ENCODE measurements at regions not wholly inside any gene's neighbourhood (a gene's known extent, or its start where the extent isn't known, plus 50 kb on each side); places are given as distances from the start of the nearest gene placed in this dataset.

DNA sequence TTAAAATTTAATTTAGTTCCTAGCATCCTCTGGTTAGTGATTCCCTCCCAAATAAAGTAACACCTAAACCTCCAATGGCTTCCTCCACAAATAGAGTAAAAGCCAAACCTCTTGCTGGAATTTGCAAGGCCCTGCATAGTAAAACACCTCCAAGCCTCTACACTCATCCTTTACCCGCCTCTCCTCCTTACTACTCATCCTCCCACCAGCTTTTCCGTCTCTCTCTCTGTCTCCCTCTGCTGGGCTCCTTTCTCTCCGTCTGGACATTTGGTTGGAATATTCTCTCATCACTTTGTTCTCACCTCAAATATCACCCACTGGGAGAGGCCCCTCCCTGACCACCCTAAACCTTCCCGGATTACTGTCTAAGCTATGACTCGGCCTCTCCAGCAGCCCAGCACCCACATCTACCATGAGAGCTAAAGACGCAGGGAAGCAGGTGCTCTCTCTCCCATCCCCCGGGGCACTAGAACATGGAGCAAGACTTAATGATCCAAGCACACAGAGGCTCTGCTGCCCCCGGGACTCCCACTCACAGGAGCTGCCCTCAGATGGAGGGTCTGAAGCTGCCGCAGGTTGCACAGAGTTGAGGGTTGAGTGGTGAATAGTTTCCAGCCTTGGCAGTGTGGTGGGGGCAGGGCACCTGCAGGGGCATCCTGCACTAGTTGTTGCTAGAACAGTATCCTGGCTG, 167.2 kb downstream of the FBXO15 start:
- Histone ChIP-seq H3K9ac (ENCODE audit: extremely low read depth, low read length, poor library complexity, severe bottlenecking) (no peak overlapping the region), H3K4me3 (ENCODE audit: low read length) (no peak overlapping the region), H3K36me3 (ENCODE audit: control insufficient read depth, insufficient read depth, low read length) (no peaks in the 10 kb centered on the region), H3K27me3 (ENCODE audit: control insufficient read depth, insufficient read depth, low read length, poor library complexity, severe bottlenecking) (no peaks in the 10 kb centered on the region), H3K27ac (ENCODE audit: low read depth, low read length) (no peak overlapping the region), H3K4me1 (ENCODE audit: control insufficient read depth, insufficient read depth, low read length) (no peaks in the 10 kb centered on the region), H3K9me3 (ENCODE audit: control insufficient read depth, low read length) (no peaks in the 10 kb centered on the region)
- Mint-ChIP-seq H3K36me3 (ENCODE audit: low read depth) (no peaks in the 10 kb centered on the region), H3K4me1 (no peaks in the 10 kb centered on the region), H3K27me3 (ENCODE audit: insufficient read depth) (no peaks in the 10 kb centered on the region), H3K9me3 (no peaks in the 10 kb centered on the region), H3K4me3 (no peak overlapping the region), H3K27ac (no peak overlapping the region)
- 54 to 59% methylated on average over 7 to 9 of the region's 9 CpGs for WGBS, 2 experiments (ENCODE audit: insufficient coverage in 1 of 2, insufficient read length in 1 of 2)
- peak; percentile 88 for DNase-seq
- TF ChIP-seq, protein P1, sequence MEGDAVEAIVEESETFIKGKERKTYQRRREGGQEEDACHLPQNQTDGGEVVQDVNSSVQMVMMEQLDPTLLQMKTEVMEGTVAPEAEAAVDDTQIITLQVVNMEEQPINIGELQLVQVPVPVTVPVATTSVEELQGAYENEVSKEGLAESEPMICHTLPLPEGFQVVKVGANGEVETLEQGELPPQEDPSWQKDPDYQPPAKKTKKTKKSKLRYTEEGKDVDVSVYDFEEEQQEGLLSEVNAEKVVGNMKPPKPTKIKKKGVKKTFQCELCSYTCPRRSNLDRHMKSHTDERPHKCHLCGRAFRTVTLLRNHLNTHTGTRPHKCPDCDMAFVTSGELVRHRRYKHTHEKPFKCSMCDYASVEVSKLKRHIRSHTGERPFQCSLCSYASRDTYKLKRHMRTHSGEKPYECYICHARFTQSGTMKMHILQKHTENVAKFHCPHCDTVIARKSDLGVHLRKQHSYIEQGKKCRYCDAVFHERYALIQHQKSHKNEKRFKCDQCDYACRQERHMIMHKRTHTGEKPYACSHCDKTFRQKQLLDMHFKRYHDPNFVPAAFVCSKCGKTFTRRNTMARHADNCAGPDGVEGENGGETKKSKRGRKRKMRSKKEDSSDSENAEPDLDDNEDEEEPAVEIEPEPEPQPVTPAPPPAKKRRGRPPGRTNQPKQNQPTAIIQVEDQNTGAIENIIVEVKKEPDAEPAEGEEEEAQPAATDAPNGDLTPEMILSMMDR (conservative IDR thresholded peaks at IDR 0.05): peak; percentile 87

DNA sequence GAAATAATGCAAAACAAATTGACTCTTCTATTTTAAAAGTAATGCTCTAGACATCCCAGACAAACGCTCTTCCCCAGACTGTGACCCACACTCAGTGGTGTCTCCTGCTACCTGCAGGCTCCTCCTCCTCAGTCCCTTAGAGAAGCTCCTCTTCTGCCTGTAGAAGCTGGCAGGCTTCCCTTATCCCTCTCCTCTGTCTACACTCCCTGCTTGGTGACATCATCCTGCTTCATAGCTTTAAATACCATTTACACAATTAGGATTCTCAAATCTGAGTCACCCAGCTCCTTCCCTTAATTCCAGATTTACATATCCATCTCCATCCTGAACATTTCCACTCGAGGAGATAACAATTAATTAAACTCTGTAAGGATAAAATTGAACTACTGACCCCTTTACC, 167.9 kb downstream of the FBXO15 start:
- 73 to 85% methylated on average over 2 of the region's 2 CpGs for WGBS, 2 experiments (ENCODE audit: insufficient coverage in 1 of 2, insufficient read length in 1 of 2)
- no peak overlapping the region for H3K4me3 ChIP-seq (ENCODE audit: low read length)
- no peaks in the 10 kb centered on the region for H3K36me3 Mint-ChIP-seq (ENCODE audit: low read depth)
- no peaks in the 10 kb centered on the region for H3K27me3 Mint-ChIP-seq (ENCODE audit: insufficient read depth)
- no peaks in the 10 kb centered on the region for H3K27me3 ChIP-seq (ENCODE audit: control insufficient read depth, insufficient read depth, low read length, poor library complexity, severe bottlenecking)
- TF ChIP-seq, protein P1 (conservative IDR thresholded peaks at IDR 0.05): no peak
- no peak for DNase-seq
- H3K9me3 Mint-ChIP-seq: no peaks in the 10 kb centered on the region
- no peak overlapping the region for H3K4me3 Mint-ChIP-seq
- no peaks in the 10 kb centered on the region for H3K4me1 Mint-ChIP-seq
- H3K4me1 ChIP-seq (ENCODE audit: control insufficient read depth, insufficient read depth, low read length): no peaks in the 10 kb centered on the region
- no peak overlapping the region for H3K9ac ChIP-seq (ENCODE audit: extremely low read depth, low read length, poor library complexity, severe bottlenecking)
- H3K9me3 ChIP-seq (ENCODE audit: control insufficient read depth, low read length): no peaks in the 10 kb centered on the region
- no peaks in the 10 kb centered on the region for H3K36me3 ChIP-seq (ENCODE audit: control insufficient read depth, insufficient read depth, low read length)
- H3K27ac Mint-ChIP-seq: no peak overlapping the region
- H3K27ac ChIP-seq (ENCODE audit: low read depth, low read length): no peak overlapping the region

GRCh38 chr18:73976433-73976832, 171.2 kb downstream of the FBXO15 start:
- no peak for DNase-seq
- 89 to 100% methylated on average over 2 to 3 of the region's 3 CpGs for WGBS, 2 experiments (ENCODE audit: insufficient coverage in 1 of 2, insufficient read length in 1 of 2)
- no peaks in the 10 kb centered on the region for H3K9me3 ChIP-seq (ENCODE audit: control insufficient read depth, low read length)
- TF ChIP-seq, protein P1 (conservative IDR thresholded peaks at IDR 0.05): no peak
- Mint-ChIP-seq H3K27ac (no peak overlapping the region), H3K4me1 (no peaks in the 10 kb centered on the region), H3K27me3 (ENCODE audit: insufficient read depth) (no peaks in the 10 kb centered on the region), H3K9me3 (no peaks in the 10 kb centered on the region), H3K36me3 (ENCODE audit: low read depth) (no peaks in the 10 kb centered on the region), H3K4me3 (no peak overlapping the region)
- no peak overlapping the region for H3K4me3 ChIP-seq (ENCODE audit: low read length)
- H3K9ac ChIP-seq (ENCODE audit: extremely low read depth, low read length, poor library complexity, severe bottlenecking): no peak overlapping the region
- no peaks in the 10 kb centered on the region for H3K4me1 ChIP-seq (ENCODE audit: control insufficient read depth, insufficient read depth, low read length)
- no peaks in the 10 kb centered on the region for H3K36me3 ChIP-seq (ENCODE audit: control insufficient read depth, insufficient read depth, low read length)
- H3K27ac ChIP-seq (ENCODE audit: low read depth, low read length): no peak overlapping the region
- no peaks in the 10 kb centered on the region for H3K27me3 ChIP-seq (ENCODE audit: control insufficient read depth, insufficient read depth, low read length, poor library complexity, severe bottlenecking)
